OCI-LY3 (cell line): ENCODE measurements at regions not wholly inside any gene's neighbourhood (a gene's known extent, or its start where the extent isn't known, plus 50 kb on each side); places are given as distances from the start of the nearest gene placed in this dataset.

Experiments
- H2AFZ ChIP-seq: fragments of 200-600, 300-600 bp; shearing (Covaris generic); 2 replicates; pipeline ENCODE4 v1.6.0; 2014; ENCODE audit warnings: antibody characterized with exemption, low read depth, low read length
- H3K27ac ChIP-seq: fragments of 200-600, 300-600 bp; sonication (generic); 2 replicates; pipeline ENCODE4 v1.5.1; 2014; ENCODE audit warnings: mild to moderate bottlenecking, low read length, moderate library complexity, mixed read lengths
- H3K27me3 ChIP-seq: fragments of 200-600, 300-600 bp; sonication (generic); 2 replicates; pipeline ENCODE4 v1.6.1; 2014; ENCODE audit warnings: low read depth, low read length, mixed read lengths
- H3K36me3 ChIP-seq: fragments of 200-600, 300-600 bp; sonication (generic); replicated peaks from 2 replicates; pipeline ENCODE3; 2014; ENCODE audit warnings: low read depth, low read length, mixed read lengths
- H3K4me1 ChIP-seq: fragments of 300-600, 200-600 bp; sonication (generic); 2 replicates; pipeline ENCODE4 v1.6.1; 2014; ENCODE audit warnings: low read length, mixed read lengths
- H3K4me2 ChIP-seq: fragments of 200-600, 300-600 bp; sonication (generic); 2 replicates; pipeline ENCODE4 v1.6.1; 2014; ENCODE audit warnings: low read length, mixed read lengths
- H3K4me3 ChIP-seq: fragments of 300-600, 200-600 bp; sonication (generic); 2 replicates; pipeline ENCODE4 v1.5.1; 2014; ENCODE audit warnings: antibody characterized with exemption, mild to moderate bottlenecking, low read length, moderate library complexity
- H3K79me2 ChIP-seq: fragments of 300-600, 200-600 bp; shearing (Covaris generic); 2 replicates; pipeline ENCODE4 v1.6.1; 2014; ENCODE audit warnings: mild to moderate bottlenecking, low read length, mixed read lengths
- H3K9ac ChIP-seq: fragments of 300-600, 200-600 bp; shearing (Covaris generic); 2 replicates; pipeline ENCODE4 v1.6.0; 2014; ENCODE audit warnings: mild to moderate bottlenecking, low read length, moderate library complexity
- H3K9me3 ChIP-seq: fragments of 200-600, 300-600 bp; shearing (Covaris generic); 2 replicates; pipeline ENCODE4 v1.6.1; 2014; ENCODE audit warnings: low read length, mixed read lengths; ENCODE audit not compliant: insufficient read depth
- H4K20me1 ChIP-seq: fragments of 200-600, 300-600 bp; sonication (generic); 2 replicates; pipeline ENCODE4 v1.6.1; 2016; ENCODE audit warnings: low read length, mixed read lengths; ENCODE audit not compliant: insufficient read depth
- EZH2phosphoT487 ChIP-seq: fragments of 200-600 bp; shearing (Covaris generic); IDR thresholded peaks from 2 replicates; pipeline ENCODE4 v1.6.1; 2018; ENCODE audit warnings: antibody characterized with exemption, mixed run types, low read depth
- TF ChIP-seq, protein P1 (sequence below): fragments of 200-600, 300-600 bp; sonication (generic); IDR thresholded peaks from 2 replicates; pipeline ENCODE4 v1.5.1; 2014; ENCODE audit warnings: antibody characterized with exemption, low read length, low read depth

- H3K4me1 ChIP-seq = peaks cover 5% of the 10 kb centered on the region; the same call in 1 of the 2 replicates
- H3K27ac ChIP-seq = no peak overlapping the region
- H3K4me2 ChIP-seq = no peak overlapping the region
- H3K27me3 ChIP-seq = no peaks in the 10 kb centered on the region
- no peak overlapping the region for H2AFZ ChIP-seq
- H3K36me3 ChIP-seq = no peaks in the 10 kb centered on the region
- no peaks in the 10 kb centered on the region for H3K79me2 ChIP-seq
- H4K20me1 ChIP-seq = no peaks in the 10 kb centered on the region
- H3K4me3 ChIP-seq = no peak overlapping the region
- no peaks in the 10 kb centered on the region for H3K9me3 ChIP-seq
- H3K9ac ChIP-seq = no peak overlapping the region
- no peak for TF ChIP-seq EZH2phosphoT487
- TF ChIP-seq, protein P1, sequence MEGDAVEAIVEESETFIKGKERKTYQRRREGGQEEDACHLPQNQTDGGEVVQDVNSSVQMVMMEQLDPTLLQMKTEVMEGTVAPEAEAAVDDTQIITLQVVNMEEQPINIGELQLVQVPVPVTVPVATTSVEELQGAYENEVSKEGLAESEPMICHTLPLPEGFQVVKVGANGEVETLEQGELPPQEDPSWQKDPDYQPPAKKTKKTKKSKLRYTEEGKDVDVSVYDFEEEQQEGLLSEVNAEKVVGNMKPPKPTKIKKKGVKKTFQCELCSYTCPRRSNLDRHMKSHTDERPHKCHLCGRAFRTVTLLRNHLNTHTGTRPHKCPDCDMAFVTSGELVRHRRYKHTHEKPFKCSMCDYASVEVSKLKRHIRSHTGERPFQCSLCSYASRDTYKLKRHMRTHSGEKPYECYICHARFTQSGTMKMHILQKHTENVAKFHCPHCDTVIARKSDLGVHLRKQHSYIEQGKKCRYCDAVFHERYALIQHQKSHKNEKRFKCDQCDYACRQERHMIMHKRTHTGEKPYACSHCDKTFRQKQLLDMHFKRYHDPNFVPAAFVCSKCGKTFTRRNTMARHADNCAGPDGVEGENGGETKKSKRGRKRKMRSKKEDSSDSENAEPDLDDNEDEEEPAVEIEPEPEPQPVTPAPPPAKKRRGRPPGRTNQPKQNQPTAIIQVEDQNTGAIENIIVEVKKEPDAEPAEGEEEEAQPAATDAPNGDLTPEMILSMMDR = no peak
These were observed 170.0 kb upstream of the OLIG3 start for GRCh38 chr6:137664183-137664582.

DNA sequence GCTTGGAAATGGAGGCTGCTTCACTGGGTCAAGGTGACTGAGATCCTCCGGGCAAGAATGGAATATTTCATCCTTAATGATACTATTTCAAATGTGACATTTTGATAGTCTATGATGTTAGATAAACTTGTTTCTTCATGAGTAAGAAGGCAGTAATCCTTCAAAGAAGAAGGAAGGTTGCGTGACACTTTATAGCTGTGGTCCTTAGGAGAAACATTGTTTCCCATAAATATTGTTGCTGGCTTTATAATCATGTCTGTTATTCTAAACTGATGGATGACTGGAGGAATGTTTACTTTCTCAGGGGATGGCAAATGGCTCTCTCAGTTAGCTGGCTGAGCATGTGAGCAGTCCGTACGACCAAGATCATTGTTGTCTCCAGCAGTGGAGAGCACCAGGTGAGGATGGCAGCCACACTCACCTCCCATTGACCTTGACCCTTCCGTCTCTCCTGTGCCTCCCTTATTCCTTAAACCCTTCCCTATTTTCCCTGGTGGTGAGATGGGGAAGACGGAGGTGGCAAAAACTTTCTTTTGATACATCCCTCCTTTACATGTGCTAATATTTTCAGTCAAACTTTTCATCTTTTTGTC lies 171.2 kb upstream of the OLIG3 start:
- TF ChIP-seq, protein P1 = no peak
- no peak for TF ChIP-seq EZH2phosphoT487
- Histone ChIP-seq H2AFZ (no peak overlapping the region), H3K4me2 (no peak overlapping the region)

DNA sequence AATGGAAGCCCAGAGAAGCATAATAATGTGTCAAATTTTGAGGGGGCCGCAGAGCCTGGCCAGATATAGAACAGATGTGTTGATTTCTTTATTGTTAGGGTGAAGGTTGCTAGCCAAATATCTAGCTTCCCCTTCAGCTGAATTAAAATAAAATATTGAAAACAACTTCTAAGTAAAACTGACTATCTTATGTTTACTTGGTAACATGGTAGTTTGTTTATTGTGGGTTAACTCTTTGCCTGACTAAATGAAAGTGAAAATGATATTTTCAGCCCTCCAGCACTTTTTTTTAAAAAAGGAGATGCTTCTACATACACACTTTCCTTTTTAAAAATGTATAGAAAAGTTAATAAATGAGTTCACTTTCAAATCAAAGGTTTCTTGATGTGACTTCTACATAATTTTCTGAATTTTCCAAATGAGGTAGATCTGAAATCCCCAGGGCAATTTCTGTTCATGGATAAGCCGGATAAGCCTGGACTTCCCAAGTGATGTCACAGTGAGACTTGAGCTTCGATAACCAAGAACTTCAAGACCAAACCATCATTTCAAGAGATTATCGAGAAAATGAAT lies 172.1 kb upstream of the OLIG3 start:
- Histone ChIP-seq H3K4me1 (peaks cover 5% of the 10 kb centered on the region; the same call in 1 of the 2 replicates), H3K9ac (no peak overlapping the region), H3K4me2 (no peak overlapping the region), H4K20me1 (no peaks in the 10 kb centered on the region), H3K9me3 (no peaks in the 10 kb centered on the region), H2AFZ (no peak overlapping the region), H3K36me3 (no peaks in the 10 kb centered on the region), H3K79me2 (no peaks in the 10 kb centered on the region), H3K27me3 (no peaks in the 10 kb centered on the region), H3K27ac (no peak overlapping the region), H3K4me3 (no peak overlapping the region)
- TF ChIP-seq, protein P1 = no peak
- no peak for TF ChIP-seq EZH2phosphoT487

More for the DNA sequence above, 171.2 kb upstream of the OLIG3 start:
- H3K4me3 ChIP-seq = no peak overlapping the region
- no peaks in the 10 kb centered on the region for H4K20me1 ChIP-seq
- no peaks in the 10 kb centered on the region for H3K36me3 ChIP-seq
- no peaks in the 10 kb centered on the region for H3K9me3 ChIP-seq
- H3K4me1 ChIP-seq = peaks cover 5% of the 10 kb centered on the region; the same call in 1 of the 2 replicates
- H3K27me3 ChIP-seq = no peaks in the 10 kb centered on the region
- H3K27ac ChIP-seq = no peak overlapping the region
- no peak overlapping the region for H3K9ac ChIP-seq
- H3K79me2 ChIP-seq = no peaks in the 10 kb centered on the region

GRCh38 chr6:137673603-137674002 lies 179.4 kb upstream of the OLIG3 start:
- H3K9me3 ChIP-seq = no peaks in the 10 kb centered on the region
- no peaks in the 10 kb centered on the region for H3K36me3 ChIP-seq
- no peaks in the 10 kb centered on the region for H3K27me3 ChIP-seq
- H3K4me2 ChIP-seq = no peak overlapping the region
- H3K27ac ChIP-seq = no peak overlapping the region
- H3K4me1 ChIP-seq = peaks cover 7% of the 10 kb centered on the region
- H3K79me2 ChIP-seq = no peaks in the 10 kb centered on the region
- no peak overlapping the region for H3K4me3 ChIP-seq
- TF ChIP-seq, protein P1 = no peak
- no peak for TF ChIP-seq EZH2phosphoT487
- no peak overlapping the region for H3K9ac ChIP-seq
- no peak overlapping the region for H2AFZ ChIP-seq
- no peaks in the 10 kb centered on the region for H4K20me1 ChIP-seq
